ENCODE measurements at regions not wholly inside any gene's neighbourhood (a gene's known extent, or its start where the extent isn't known, plus 50 kb on each side); places are given as distances from the start of the nearest gene placed in this dataset.
"Not testable (repeated sequence)": the region's sequence is repeated elsewhere in the genome, so short reads cannot be mapped to it uniquely, and the experiment has no call there.

DNA sequence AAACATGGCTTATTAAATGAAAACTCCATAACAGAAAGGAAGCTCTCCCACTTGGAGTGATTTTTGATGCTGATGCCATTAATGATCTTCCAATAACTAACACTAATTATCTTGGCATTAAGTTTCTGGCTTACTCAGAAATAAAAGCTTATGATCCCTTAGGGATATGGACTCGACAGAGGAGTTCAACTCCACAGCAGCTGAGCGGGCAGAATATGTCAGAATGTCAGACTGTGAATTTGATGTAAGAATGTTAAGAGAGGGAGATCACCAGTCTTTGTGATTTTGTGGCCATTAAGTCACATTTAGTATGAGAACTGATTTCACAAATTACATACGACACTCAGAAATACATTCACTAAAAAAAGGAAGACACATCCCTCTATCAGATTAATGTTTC lies 2244.0 kb downstream of the ARAP2 start:
- ChIA-PET POLR2A (no interaction called here), CTCF (no interaction called here)
- no peak for ATAC-seq (ENCODE audit: poor library complexity)
- H3K4me1 ChIP-seq (ENCODE audit: insufficient read depth, low read length) = no peaks in the 10 kb centered on the region
- TF ChIP-seq, protein P1, sequence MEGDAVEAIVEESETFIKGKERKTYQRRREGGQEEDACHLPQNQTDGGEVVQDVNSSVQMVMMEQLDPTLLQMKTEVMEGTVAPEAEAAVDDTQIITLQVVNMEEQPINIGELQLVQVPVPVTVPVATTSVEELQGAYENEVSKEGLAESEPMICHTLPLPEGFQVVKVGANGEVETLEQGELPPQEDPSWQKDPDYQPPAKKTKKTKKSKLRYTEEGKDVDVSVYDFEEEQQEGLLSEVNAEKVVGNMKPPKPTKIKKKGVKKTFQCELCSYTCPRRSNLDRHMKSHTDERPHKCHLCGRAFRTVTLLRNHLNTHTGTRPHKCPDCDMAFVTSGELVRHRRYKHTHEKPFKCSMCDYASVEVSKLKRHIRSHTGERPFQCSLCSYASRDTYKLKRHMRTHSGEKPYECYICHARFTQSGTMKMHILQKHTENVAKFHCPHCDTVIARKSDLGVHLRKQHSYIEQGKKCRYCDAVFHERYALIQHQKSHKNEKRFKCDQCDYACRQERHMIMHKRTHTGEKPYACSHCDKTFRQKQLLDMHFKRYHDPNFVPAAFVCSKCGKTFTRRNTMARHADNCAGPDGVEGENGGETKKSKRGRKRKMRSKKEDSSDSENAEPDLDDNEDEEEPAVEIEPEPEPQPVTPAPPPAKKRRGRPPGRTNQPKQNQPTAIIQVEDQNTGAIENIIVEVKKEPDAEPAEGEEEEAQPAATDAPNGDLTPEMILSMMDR (IDR thresholded peaks at IDR 0.05) = no peak
- no peak overlapping the region for H3K4me3 Mint-ChIP-seq
- H3K27me3 ChIP-seq (ENCODE audit: control insufficient read depth in 1 of 2, insufficient read depth in 2 of 2, low read length in 2 of 2) = no peaks in the 10 kb centered on the region
- H3K36me3 Mint-ChIP-seq (ENCODE audit: low read depth) = no peaks in the 10 kb centered on the region
- DNase-seq = no peak
- H3K27ac ChIP-seq (ENCODE audit: low read depth in 1 of 2, low read length in 2 of 2) = no peak overlapping the region
- peaks cover 2% of the 10 kb centered on the region for H3K9me3 Mint-ChIP-seq
- no peak overlapping the region for H3K4me3 ChIP-seq (ENCODE audit: low read length)
- no peaks in the 10 kb centered on the region for H3K4me1 Mint-ChIP-seq (ENCODE audit: low read depth)
- H3K9me3 ChIP-seq (ENCODE audit: control insufficient read depth in 1 of 2, insufficient read depth in 1 of 2, low read length in 2 of 2) = no peaks in the 10 kb centered on the region
- no peaks in the 10 kb centered on the region for H3K27me3 Mint-ChIP-seq
- no peak overlapping the region for H3K27ac Mint-ChIP-seq
- H3K36me3 ChIP-seq (ENCODE audit: insufficient read depth, low read length) = no peaks in the 10 kb centered on the region
- intact Hi-C loops (cut with DNase I, micrococcal nuclease) = no loop called here

DNA sequence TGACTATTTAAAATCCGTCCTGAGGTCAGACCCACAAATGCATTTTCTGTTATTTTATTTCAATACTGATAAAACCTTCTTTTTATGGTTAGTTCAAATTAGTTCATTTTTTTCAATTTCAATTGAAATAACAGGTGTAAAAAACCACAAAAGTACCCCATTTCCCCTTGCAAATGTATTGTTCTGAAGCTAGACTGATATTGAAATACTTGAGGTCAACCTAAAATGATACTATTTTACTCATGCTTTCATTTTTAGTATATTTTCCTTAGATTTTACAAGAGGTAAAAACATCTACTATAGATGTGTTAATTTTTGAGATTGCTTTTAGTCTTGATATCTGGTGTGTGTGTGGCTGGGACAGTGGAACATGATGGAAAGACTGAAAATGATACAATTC lies 2237.8 kb downstream of the ARAP2 start:
- CTCF ChIA-PET; H3K36me3 ChIP-seq (ENCODE audit: insufficient read depth, low read length); ATAC-seq (ENCODE audit: poor library complexity); H3K4me1 ChIP-seq (ENCODE audit: insufficient read depth, low read length); DNase-seq; H3K4me1 Mint-ChIP-seq (ENCODE audit: low read depth); H3K27me3 ChIP-seq (ENCODE audit: control insufficient read depth in 1 of 2, insufficient read depth in 2 of 2, low read length in 2 of 2); POLR2A ChIA-PET; H3K36me3 Mint-ChIP-seq (ENCODE audit: low read depth); H3K4me3 ChIP-seq (ENCODE audit: low read length); H3K27me3 Mint-ChIP-seq; H3K4me3 Mint-ChIP-seq; H3K9me3 Mint-ChIP-seq; intact Hi-C loops (cut with DNase I, micrococcal nuclease); H3K9me3 ChIP-seq (ENCODE audit: control insufficient read depth in 1 of 2, insufficient read depth in 1 of 2, low read length in 2 of 2); H3K27ac Mint-ChIP-seq; H3K27ac ChIP-seq (ENCODE audit: low read depth in 1 of 2, low read length in 2 of 2): not testable (repeated sequence)

DNA sequence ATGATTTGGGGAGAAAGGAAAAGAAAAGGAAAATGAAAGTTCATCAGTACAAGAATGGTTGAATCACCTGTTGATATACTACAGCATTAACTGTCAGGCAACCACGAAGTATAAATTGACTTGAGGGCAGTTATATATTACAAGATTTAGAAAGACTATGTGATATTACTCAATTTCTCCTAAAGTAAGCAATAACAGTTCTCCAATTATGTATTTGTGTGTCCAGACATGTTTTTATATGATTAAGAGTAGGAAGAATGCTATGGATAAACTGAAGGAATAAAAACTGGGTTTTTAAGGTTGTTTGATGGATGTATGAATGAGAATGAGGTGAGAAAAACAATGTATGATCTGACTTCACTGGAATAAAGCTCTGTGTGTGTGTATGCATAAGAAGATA lies 2234.4 kb downstream of the ARAP2 start:
- no peak overlapping the region for H3K4me3 Mint-ChIP-seq
- POLR2A ChIA-PET = no interaction called here
- DNase-seq = no peak
- no peak overlapping the region for H3K27ac Mint-ChIP-seq
- Histone ChIP-seq H3K27me3 (ENCODE audit: control insufficient read depth in 1 of 2, insufficient read depth in 2 of 2, low read length in 2 of 2) (no peaks in the 10 kb centered on the region), H3K27ac (ENCODE audit: low read depth in 1 of 2, low read length in 2 of 2) (no peak overlapping the region), H3K4me3 (ENCODE audit: low read length) (no peak overlapping the region), H3K36me3 (ENCODE audit: insufficient read depth, low read length) (no peaks in the 10 kb centered on the region), H3K4me1 (ENCODE audit: insufficient read depth, low read length) (no peaks in the 10 kb centered on the region), H3K9me3 (ENCODE audit: control insufficient read depth in 1 of 2, insufficient read depth in 1 of 2, low read length in 2 of 2) (peaks cover 0 to 11% of the 10 kb centered on the region in 2 experiments)
- peaks cover 5% of the 10 kb centered on the region for H3K9me3 Mint-ChIP-seq
- intact Hi-C loops (cut with DNase I, micrococcal nuclease) = no loop called here
- no peak for ATAC-seq (ENCODE audit: poor library complexity)
- TF ChIP-seq, protein P1 (IDR thresholded peaks at IDR 0.05) = no peak
- CTCF ChIA-PET = no interaction called here
- H3K4me1 Mint-ChIP-seq (ENCODE audit: low read depth) = no peaks in the 10 kb centered on the region
- H3K36me3 Mint-ChIP-seq (ENCODE audit: low read depth) = no peaks in the 10 kb centered on the region
- no peaks in the 10 kb centered on the region for H3K27me3 Mint-ChIP-seq

- no peak overlapping the region for H3K4me3 ChIP-seq (ENCODE audit: low read length)
- ChIA-PET CTCF (no interaction called here), POLR2A (no interaction called here)
- H3K27ac ChIP-seq (ENCODE audit: low read depth in 1 of 2, low read length in 2 of 2) = no peak overlapping the region
- H3K27me3 ChIP-seq (ENCODE audit: control insufficient read depth in 1 of 2, insufficient read depth in 2 of 2, low read length in 2 of 2) = no peaks in the 10 kb centered on the region
- H3K4me1 ChIP-seq (ENCODE audit: insufficient read depth, low read length) = no peaks in the 10 kb centered on the region
- no peaks in the 10 kb centered on the region for H3K36me3 ChIP-seq (ENCODE audit: insufficient read depth, low read length)
- H3K36me3 Mint-ChIP-seq (ENCODE audit: low read depth) = no peaks in the 10 kb centered on the region
- ATAC-seq (ENCODE audit: poor library complexity) (no peak), DNase-seq (no peak)
- H3K27me3 Mint-ChIP-seq = no peaks in the 10 kb centered on the region
- peaks cover 0 to 11% of the 10 kb centered on the region in 2 experiments for H3K9me3 ChIP-seq (ENCODE audit: control insufficient read depth in 1 of 2, insufficient read depth in 1 of 2, low read length in 2 of 2)
- no peaks in the 10 kb centered on the region for H3K4me1 Mint-ChIP-seq (ENCODE audit: low read depth)
- no peak overlapping the region for H3K4me3 Mint-ChIP-seq
- no peak overlapping the region for H3K27ac Mint-ChIP-seq
- intact Hi-C loops (cut with DNase I, micrococcal nuclease) = no loop called here
- peaks cover 5% of the 10 kb centered on the region for H3K9me3 Mint-ChIP-seq
- TF ChIP-seq, protein P1 (IDR thresholded peaks at IDR 0.05) = no peak
Observed at GRCh38 chr4:34010751-34011519, 2233.4 kb downstream of the ARAP2 start.
